Peyer's patch (tissue), 4 donors: ENCODE measurements at regions not wholly inside any gene's neighbourhood (a gene's known extent, or its start where the extent isn't known, plus 50 kb on each side); places are given as distances from the start of the nearest gene placed in this dataset.
A peak's percentile ranks its signal among the peaks of the same experiment; 100 is the strongest.

Experiments used
- DNase-seq, 3 donors: peaks; one replicate each; pipeline ENCODE4 v3.0.0-alpha.2; 2017 to 2019
- H3K27ac ChIP-seq, 4 donors: fragments of 200-600 bp; sonication (generic); one replicate each; pipeline ENCODE4 v1.5.1; 2016 to 2019
- H3K27me3 ChIP-seq, 2 donors: fragments of 200-600 bp; sonication (generic); one replicate each; pipeline ENCODE4 v1.5.1; 2019
- H3K36me3 ChIP-seq, 3 donors: fragments of 200-600 bp; sonication (generic); one replicate each; pipeline ENCODE4 v1.5.1; 2016 to 2019
- H3K4me1 ChIP-seq, 4 donors: fragments of 200-600 bp; sonication (generic); one replicate each; pipeline ENCODE4 v1.5.1; 2016 to 2019
- H3K4me3 ChIP-seq, 4 donors: fragments of 200-600 bp; sonication (generic); 1 replicate in 3 of 4; 2 replicates in 1 of 4; pipeline ENCODE4 v1.5.1; 2016 to 2019; ENCODE audit warnings: mild to moderate bottlenecking in 1 of 4
- H3K9me3 ChIP-seq, 4 donors: fragments of 200-600 bp; sonication (generic); one replicate each; pipeline ENCODE4 v1.5.1; 2016 to 2019; ENCODE audit warnings: mild to moderate bottlenecking in 1 of 4
- POLR2A ChIP-seq, 2 donors: fragments of 450-650 bp; IDR thresholded peaks; one replicate each; pipeline ENCODE4 v1.5.1; 2017; ENCODE audit warnings: antibody characterized with exemption in 2 of 2, mild to moderate bottlenecking in 2 of 2, moderate library complexity in 2 of 2
- TF ChIP-seq, protein P1 (sequence below), 6 experiments: fragments of 450-650 bp in 4 of 6; fragments of 200-600 bp in 2 of 6; sonication (generic) in 1 of 6; IDR thresholded peaks; one replicate each; pipeline ENCODE4 v1.5.1; 2017 to 2019; ENCODE audit warnings: antibody characterized with exemption in 6 of 6, mild to moderate bottlenecking in 3 of 6, moderate library complexity in 1 of 6

DNA sequence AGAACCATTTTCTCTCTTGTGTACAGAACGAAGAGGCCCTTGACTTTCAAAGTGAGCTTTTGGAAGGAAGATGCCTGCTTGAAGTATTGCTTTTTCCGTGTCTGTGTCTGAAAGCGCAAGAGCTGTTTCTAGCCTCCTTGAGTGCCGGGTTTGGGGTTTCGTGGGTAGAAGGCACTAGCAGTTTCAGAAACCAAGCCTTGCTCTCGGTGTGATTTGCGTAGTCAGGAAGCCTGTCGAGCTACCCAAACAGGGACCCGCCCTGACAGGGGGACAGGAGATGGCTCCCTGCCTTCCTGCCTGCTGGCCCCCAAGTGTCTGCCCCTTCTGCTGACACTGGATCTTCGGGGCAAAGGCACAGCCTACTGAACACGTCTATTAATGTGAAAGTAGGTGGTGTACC is 322.0 kb downstream of the MAF start:
- no peak overlapping the region for H3K4me3 ChIP-seq
- no peaks in the 10 kb centered on the region for H3K27me3 ChIP-seq
- H3K36me3 ChIP-seq: no peaks in the 10 kb centered on the region
- H3K4me1 ChIP-seq: no peaks in the 10 kb centered on the region
- peak overlapping the region in 3 of 4 donors; percentile 36 to 67 (median 38) for H3K27ac ChIP-seq
- H3K9me3 ChIP-seq: no peaks in the 10 kb centered on the region
- no peak for TF ChIP-seq POLR2A (IDR thresholded peaks at IDR 0.05)
- TF ChIP-seq, protein P1, sequence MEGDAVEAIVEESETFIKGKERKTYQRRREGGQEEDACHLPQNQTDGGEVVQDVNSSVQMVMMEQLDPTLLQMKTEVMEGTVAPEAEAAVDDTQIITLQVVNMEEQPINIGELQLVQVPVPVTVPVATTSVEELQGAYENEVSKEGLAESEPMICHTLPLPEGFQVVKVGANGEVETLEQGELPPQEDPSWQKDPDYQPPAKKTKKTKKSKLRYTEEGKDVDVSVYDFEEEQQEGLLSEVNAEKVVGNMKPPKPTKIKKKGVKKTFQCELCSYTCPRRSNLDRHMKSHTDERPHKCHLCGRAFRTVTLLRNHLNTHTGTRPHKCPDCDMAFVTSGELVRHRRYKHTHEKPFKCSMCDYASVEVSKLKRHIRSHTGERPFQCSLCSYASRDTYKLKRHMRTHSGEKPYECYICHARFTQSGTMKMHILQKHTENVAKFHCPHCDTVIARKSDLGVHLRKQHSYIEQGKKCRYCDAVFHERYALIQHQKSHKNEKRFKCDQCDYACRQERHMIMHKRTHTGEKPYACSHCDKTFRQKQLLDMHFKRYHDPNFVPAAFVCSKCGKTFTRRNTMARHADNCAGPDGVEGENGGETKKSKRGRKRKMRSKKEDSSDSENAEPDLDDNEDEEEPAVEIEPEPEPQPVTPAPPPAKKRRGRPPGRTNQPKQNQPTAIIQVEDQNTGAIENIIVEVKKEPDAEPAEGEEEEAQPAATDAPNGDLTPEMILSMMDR (IDR thresholded peaks at IDR 0.05): no peak
- peak in 2 of 3 donors; percentile 48 to 80 for DNase-seq

DNA sequence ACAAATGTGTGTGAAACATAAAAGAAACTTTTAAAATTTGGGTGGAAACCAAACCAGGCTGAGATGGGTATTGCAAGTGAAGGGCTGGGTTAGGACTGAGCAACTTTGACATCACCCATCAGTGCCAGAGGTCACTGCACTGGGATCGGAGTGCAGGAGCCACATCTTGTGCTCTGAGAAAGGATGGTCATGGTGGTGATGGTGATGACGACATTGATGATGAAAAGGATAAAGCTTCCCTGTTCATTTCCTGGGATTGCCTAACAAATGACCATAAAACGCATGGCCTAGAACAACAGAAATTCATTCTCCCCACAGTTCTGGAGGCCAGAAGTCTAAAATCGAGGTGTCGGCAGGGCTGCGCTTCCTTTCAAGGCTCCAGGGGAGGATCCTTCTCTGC is 324.0 kb downstream of the MAF start:
- H3K36me3 ChIP-seq: no peaks in the 10 kb centered on the region
- no peak for TF ChIP-seq POLR2A (IDR thresholded peaks at IDR 0.05)
- TF ChIP-seq, protein P1 (IDR thresholded peaks at IDR 0.05): no peak
- no peak for DNase-seq
- H3K4me1 ChIP-seq: no peaks in the 10 kb centered on the region
- H3K9me3 ChIP-seq: no peaks in the 10 kb centered on the region
- H3K27me3 ChIP-seq: no peaks in the 10 kb centered on the region
- no peak overlapping the region for H3K4me3 ChIP-seq
- no peak overlapping the region for H3K27ac ChIP-seq

DNA sequence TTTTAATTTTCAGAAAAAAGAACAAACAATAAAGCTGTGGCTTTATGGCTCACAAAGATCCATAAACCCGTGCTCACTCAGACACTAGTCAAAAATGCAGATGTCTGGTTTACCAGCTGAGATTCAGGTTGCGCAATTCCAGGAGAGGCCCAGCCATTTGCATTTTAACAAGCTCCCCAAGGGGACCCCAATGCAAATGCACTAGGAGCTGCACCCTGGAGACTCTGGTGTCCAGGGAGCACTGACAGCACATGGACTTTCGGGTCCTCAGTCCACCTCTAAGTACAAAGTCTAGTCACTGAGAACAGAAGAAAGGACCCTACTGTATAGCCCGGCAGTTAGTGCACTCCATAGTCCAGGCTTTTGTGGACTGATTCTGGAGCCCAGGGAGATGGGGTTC is 326.3 kb downstream of the MAF start:
- H3K4me1 ChIP-seq: peaks cover 0 to 2% (median 0%) of the 10 kb centered on the region in 4 donors
- no peak overlapping the region for H3K4me3 ChIP-seq
- no peak for DNase-seq
- H3K27me3 ChIP-seq: no peaks in the 10 kb centered on the region
- H3K27ac ChIP-seq: no peak overlapping the region
- no peak for TF ChIP-seq POLR2A (IDR thresholded peaks at IDR 0.05)
- TF ChIP-seq, protein P1 (IDR thresholded peaks at IDR 0.05): no peak
- H3K9me3 ChIP-seq: no peaks in the 10 kb centered on the region
- no peaks in the 10 kb centered on the region for H3K36me3 ChIP-seq

DNA sequence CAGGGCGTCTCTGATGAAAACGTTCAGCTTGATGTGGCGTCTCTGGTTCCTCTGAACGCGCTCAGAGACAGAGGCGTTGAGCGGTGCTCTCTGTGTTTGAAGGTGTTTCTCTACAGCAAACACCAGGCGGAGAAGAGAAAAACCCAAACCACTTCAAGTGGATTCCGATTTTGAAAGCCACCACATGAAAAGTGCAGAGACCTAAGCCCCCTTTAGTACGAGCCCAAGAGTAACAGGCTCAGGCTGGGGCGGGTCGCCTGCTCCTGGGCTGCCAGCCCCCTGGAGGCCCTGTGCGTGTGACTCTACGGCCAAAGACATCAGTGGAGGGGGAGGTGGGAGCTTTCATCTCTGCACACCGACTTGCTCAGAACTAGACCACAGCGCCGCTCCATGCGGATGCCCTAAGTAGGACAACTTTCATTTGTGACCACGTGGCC is 328.4 kb downstream of the MAF start:
- H3K9me3 ChIP-seq: no peaks in the 10 kb centered on the region
- H3K36me3 ChIP-seq: no peaks in the 10 kb centered on the region
- H3K4me1 ChIP-seq: peaks cover 0 to 5% (median 2%) of the 10 kb centered on the region in 4 donors
- H3K27me3 ChIP-seq: no peaks in the 10 kb centered on the region
- TF ChIP-seq, protein P1 (IDR thresholded peaks at IDR 0.05): peak in 1 of 6 experiments; percentile 10
- no peak for TF ChIP-seq POLR2A (IDR thresholded peaks at IDR 0.05)
- H3K4me3 ChIP-seq: no peak overlapping the region
- H3K27ac ChIP-seq: peak overlapping the region in 1 of 4 donors; percentile 8
- DNase-seq: peak in 2 of 3 donors; percentile 53 to 63

DNA sequence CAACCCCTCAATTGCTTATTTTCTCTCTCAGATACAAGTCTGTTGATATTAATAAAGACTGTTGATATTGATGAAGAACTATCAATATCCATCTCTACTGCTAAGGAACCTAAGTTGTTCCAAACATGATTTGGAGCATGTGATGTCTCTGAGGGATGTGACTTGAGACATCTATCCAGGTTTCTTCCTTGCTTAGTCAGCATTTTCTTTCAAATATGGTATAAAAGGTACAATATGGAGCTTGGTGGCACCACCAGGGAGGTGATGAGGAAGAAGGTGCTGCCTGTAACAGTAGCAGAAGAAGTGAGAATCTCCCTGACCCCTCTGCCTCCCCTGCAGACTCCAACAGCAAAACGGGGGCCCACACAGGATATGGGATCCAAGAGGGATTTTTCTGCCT is 329.0 kb downstream of the MAF start:
- H3K4me3 ChIP-seq: no peak overlapping the region
- no peak for DNase-seq
- H3K27ac ChIP-seq: peak overlapping the region in 1 of 4 donors; percentile 8
- H3K4me1 ChIP-seq: peaks cover 0 to 5% (median 2%) of the 10 kb centered on the region in 4 donors
- H3K36me3 ChIP-seq: no peaks in the 10 kb centered on the region
- H3K9me3 ChIP-seq: no peaks in the 10 kb centered on the region
- TF ChIP-seq POLR2A (IDR thresholded peaks at IDR 0.05): no peak
- TF ChIP-seq, protein P1 (IDR thresholded peaks at IDR 0.05): no peak
- H3K27me3 ChIP-seq: no peaks in the 10 kb centered on the region

DNA sequence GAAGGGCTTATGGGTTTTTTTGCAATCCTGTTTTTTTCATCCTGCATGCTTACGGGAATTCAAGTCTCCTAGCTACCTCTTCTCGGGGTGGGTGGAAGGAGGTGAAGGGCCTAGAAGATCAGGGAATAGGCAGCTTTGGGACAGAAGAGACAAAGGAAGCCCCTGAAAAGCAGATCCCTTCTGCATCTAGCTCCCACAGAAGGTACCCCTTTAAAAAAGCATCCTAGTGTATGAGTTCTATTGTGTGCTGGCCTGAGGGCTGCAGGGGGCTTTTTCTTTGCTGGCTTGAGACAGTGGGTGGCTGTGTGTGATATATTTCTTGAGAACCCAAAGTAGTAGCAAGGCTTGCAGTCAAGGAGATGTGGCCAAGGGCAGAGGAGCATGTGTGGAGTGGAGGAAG is 330.5 kb downstream of the MAF start:
- TF ChIP-seq, protein P1 (IDR thresholded peaks at IDR 0.05): no peak
- no peak for TF ChIP-seq POLR2A (IDR thresholded peaks at IDR 0.05)
- Histone ChIP-seq H3K4me1 (peaks cover 0 to 5% (median 2%) of the 10 kb centered on the region in 4 donors), H3K36me3 (no peaks in the 10 kb centered on the region), H3K27me3 (no peaks in the 10 kb centered on the region), H3K4me3 (no peak overlapping the region), H3K9me3 (no peaks in the 10 kb centered on the region), H3K27ac (no peak overlapping the region)
- DNase-seq: no peak
